HG02642 (cell line): ENCODE measurements at regions not wholly inside any gene's neighbourhood (a gene's known extent, or its start where the extent isn't known, plus 50 kb on each side); places are given as distances from the start of the nearest gene placed in this dataset.

ENCODE experiments used
- ATAC-seq: cut with Tn5 transposase; IDR thresholded peaks from one replicate; pipeline ENCODE4 v1.9.1; 2021; ENCODE audit warnings: mild to moderate bottlenecking; ENCODE audit not compliant: unreplicated experiment, poor library complexity

DNA sequence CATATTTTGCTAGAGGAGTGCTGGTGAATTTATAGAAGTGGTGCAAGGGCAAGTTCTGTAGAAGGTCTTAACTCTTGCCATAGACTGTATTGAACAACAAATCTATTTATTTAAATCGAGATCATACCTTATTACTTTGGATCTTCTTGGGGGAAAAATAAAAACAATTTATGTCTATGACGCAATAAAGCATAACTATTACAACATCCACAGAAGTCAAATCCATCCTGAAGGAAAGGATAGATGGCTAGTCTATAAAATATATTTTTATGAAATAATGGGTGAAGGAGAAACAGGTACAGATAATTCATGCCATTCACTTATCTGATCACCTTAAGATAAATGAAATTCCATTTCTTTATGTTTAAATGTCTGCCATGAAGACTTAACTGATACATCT is 1168.8 kb upstream of the AGA start:
- no peak for ATAC-seq

GRCh38 chr4:178612733-178613132 is 1170.5 kb upstream of the AGA start:
- ATAC-seq: no peak

GRCh38 chr4:178632415-178632814 is 1190.2 kb upstream of the AGA start:
- ATAC-seq: no peak

DNA sequence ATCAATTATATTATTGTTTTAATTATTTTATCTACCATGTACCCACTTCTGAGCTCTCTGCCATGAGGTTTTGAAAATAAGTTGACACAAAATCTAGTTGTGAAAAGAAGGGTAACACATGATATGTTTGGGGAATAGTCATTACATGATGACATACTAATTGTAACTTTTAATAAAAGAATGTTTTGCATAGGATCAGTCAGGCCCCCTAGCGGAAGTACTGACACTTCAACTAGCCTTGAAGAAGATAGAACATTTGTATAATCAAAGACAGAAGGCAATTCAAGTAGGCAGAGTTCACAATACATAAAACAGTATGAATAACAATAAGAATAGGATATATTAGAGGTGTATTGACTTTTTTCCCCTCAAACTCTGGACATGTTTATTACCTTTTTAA is 1191.0 kb upstream of the AGA start:
- ATAC-seq: no peak

DNA sequence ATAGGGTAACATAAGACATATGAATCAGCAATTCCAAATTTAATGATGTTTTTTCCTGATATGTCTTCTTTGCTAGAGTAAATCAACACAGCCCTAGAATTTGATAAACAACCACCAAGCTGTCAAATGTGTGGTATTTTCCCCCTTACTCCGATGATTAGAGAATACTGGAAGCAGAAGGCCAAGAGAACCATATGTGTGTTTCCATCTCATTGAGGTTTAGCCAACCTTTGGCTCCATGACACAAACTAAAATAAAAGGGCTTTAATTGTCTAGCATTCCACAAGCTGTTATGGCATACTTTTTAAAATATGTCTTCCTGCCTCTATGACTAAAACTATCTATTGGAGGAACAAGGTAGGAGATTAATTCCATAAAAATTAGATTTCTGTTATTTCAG is 1222.4 kb upstream of the AGA start:
- no peak for ATAC-seq

DNA sequence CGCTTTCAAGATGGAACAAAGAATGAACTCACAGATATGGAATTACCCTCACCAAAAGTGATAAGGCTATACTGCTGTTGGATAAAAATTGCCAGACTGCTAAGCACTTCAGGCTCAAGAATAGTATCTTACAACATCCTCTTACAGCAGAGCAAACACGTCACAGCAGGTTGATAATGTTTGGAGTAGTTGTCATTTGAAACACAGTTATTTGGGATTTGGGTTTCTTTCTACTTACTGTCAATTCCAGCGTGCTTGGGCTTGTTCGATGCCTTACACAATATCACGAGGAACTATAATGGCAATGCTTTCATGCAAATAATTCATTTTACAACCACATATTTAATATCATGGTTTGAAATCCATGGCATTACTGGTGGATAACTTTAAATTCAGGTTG is 1223.7 kb upstream of the AGA start:
- ATAC-seq: no peak

- no peak for ATAC-seq
These were observed 1229.5 kb upstream of the AGA start for GRCh38 chr4:178671766-178672165.

DNA sequence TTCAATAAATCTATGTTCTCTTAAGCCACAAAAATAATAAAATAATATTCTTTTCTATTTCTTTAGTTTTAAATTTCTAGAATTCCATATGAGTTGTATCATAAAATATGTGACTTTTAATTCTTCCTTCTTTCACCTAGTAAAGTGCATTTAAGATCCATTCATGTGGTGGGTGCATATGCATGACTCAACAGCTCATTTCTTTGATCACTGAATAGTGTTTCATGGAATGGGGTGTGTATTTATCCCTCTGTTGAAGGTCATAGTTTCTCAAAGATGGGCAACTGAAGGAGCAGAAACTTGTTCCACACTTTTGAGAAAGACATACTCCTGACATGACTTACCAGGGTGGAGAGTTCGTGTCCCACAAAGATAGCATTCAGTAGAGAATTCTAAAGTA is 1230.3 kb upstream of the AGA start:
- no peak for ATAC-seq

GRCh38 chr4:178681871-178682270 is 1239.6 kb upstream of the AGA start:
- no peak for ATAC-seq

DNA sequence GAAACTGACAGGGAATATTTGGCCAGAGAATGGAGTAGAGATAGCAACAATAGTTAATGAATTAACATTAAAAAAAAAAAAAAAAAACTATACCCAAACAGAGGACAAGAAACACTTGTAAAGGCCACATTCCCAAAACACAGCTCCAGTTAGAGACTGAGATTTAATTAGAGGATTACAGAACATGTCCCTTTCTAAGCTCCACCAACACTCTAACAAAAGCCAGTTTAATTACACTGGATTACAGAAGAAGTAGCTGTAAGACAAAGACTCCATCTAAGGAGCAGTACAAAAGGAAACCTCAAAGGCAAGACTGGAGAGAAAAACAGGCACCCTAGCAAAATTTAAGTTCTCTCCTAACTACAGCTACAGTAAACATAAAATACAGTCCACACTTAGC is 1247.7 kb upstream of the AGA start:
- ATAC-seq: no peak

DNA sequence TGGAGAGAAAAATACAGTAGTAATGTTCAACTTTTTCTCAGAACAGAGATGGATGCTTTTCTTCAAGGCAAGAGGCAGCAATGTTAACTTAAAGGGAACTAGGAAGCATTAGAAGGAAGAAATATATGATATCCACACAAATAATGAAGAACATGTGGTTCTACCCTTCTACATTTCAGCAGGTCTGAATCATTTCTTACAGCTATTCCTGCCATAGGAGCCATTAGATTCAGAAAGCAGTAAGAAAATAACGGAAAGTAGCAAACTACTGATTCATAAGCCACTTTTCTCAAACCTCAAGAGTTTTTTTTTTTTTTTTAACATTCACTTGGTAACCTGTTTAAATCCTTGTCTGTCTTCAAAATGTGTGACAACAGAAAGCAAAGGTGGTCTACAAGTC is 1251.6 kb upstream of the AGA start:
- ATAC-seq: no peak

DNA sequence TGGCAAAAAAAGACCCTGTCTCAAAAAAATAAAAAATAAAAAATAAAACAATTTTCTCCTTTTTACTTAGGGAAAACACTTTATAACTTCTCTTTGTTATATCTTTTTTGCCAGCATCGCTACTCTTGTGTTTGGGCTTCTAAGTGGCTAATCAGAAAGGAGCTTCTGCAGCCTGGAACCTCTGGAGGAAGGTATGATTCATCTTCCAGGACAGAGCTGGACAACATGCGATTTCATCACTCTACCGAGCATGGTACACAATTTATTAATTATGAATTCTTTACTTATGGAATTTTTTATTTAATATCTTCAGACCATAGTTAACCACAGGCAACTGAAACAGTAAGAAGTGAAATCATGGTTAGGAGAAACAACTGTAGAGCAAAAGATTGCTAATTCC is 1254.3 kb upstream of the AGA start:
- ATAC-seq: no peak

DNA sequence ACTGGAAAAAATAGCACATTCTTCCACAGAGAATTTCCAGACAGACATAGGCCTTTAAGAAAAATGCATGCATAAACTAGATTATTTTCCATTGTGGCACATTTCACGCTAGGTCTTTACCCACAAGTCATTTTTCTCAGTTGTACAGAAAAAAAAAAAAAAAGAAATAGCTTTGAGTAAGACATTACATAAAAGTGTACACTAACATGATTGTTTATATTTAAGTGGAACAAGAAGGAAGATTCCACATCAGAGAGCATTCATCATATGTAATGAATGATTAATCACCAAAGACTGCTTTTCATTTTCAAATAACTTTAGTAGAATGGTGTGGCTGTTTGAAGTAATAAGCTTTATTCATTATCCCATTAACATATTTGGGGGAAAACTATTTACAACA is 1270.2 kb upstream of the AGA start:
- no peak for ATAC-seq

DNA sequence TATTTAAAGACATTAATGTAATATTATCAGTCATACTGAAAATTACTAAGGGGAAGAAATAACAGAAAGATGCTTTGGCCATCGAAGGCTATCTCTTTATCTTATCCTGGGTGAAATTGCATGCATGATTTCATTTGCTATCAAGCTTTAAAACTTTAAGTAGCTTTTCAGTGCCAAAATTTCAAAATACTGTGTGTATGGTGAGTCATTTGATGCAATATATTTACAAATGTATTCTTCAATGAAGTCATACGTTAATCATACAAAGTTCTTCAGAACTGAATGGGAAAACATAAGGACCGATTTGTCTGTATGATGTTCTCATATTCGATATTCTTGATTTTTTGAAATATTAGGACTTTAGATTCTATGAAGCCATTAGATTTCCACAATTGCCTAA is 1295.8 kb upstream of the AGA start:
- ATAC-seq: no peak

DNA sequence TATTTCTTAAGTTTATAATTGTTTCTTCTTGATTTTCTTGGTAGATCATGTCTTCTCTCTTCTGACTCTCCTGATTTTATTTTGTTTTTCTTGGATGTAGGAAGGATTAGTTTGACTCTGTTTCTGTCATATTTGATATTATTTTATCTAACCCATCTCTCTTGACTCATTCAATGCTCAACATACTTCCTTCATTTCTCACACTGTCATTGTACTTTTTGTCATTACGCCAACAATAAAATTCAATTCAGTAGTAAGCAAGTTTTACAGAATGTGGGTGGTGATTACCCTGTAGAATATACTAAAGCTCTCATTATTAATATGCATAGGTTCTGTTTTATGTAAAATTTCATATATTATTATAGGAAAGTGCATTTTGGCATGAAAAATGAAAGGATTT is 1303.0 kb upstream of the AGA start:
- ATAC-seq: no peak

GRCh38 chr4:178752954-178753525 is 1310.8 kb upstream of the AGA start:
- no peak for ATAC-seq

DNA sequence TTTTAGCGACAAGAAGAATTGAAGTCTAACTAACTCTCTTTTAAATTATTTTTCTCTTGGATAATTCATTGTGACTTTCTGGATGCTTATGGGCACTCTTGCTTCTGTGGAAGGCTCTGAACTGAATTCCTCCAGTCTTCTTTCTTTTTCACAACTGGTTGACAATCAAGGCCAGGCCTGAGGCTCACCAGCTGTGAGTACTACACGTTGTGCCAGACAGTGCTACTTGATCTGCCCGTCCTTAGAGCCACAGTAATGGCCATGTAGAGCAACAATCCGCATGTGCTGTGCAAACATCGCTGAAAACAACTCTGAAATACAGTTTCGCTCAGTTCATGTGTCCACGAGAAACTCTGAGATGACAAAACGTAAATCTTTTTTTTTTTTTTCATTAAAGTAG is 1336.3 kb upstream of the AGA start:
- ATAC-seq: no peak

DNA sequence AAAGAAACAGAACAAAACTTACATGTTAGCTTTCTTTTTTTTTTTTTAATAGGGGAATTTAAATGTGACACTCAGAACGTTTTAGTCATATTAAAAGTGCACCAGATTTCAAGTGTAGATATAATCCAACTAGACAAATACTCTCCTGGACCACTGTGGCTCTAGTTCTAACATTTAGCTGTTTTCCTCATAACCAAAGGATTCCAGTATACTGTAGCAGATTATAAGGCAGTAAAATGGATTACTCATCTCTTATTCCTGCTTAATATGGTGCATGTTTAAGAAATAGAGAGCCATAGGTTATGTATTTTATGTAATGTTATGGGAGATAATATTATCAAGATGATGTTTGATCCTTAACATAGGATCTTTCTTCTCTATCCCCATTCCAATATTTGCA is 1339.5 kb upstream of the AGA start:
- no peak for ATAC-seq

DNA sequence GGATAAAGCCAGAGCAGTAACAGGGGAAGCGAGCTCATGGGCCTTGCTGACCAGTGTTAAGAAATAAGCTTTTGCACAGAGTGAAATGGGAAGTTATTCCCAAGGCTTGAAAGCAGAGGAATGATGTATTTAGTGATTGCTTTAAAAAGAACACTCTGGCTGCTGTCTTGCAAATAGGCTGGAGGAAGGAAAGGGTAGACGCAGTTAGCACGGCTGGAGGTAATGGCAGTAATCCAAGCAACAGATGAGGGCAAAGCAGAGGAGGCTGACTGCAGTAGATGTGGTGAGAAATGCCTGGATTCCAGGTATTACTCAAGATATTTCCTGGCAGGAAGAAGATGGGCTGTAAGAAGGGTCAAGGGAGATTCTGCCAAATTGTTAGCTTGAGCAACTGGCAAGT is 1342.3 kb upstream of the AGA start:
- no peak for ATAC-seq

DNA sequence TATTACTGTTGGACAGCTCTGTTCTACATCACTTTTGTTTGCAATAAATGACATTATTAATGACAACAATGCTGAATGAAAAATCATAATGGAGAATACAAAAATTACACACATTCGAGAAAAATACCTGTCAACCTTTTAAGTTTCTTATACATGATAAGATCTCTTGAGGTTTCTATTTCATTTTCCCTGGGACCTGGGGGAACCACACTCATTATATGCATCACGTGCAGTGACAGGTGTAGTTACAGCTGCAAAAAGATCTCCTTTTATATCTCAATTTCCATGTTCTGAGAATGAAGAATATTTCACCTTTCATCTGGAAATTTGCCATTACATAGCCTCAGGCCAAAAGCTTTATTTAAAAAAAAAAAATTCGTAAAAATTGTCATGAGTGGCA is 1347.0 kb upstream of the AGA start:
- no peak for ATAC-seq

- no peak for ATAC-seq
These were observed 1357.0 kb upstream of the AGA start for GRCh38 chr4:178799204-178799603.

DNA sequence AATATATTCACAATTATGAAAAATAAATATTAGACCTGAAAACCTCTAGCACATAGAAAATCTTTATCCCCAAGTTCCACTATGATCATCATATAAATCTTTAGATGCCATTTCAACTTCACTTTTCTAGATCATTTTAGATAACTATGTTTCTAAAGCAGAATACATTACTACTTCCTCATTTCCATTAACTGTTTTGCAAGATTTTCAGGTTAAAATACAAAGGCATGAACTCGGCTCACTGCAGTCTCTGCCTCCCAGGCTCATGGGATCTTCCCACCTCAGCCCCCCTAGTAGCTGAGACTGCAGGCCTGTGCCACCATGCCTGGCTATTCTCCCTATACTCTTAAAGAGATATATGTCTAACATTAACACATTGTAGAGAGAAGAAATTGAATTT is 1365.9 kb upstream of the AGA start:
- ATAC-seq: no peak

GRCh38 chr4:178809921-178810320 is 1367.7 kb upstream of the AGA start:
- ATAC-seq: no peak
